VCaP (cell line): ENCODE measurements at regions not wholly inside any gene's neighbourhood (a gene's known extent, or its start where the extent isn't known, plus 50 kb on each side); places are given as distances from the start of the nearest gene placed in this dataset.

Source experiments
- H3K27ac ChIP-seq: fragments of 450-650 bp; 2 replicates; pipeline ENCODE4 v1.5.1; 2017
- TF ChIP-seq, protein P1 (sequence below): fragments of 450-650 bp; conservative IDR thresholded peaks from 2 replicates; pipeline ENCODE4 v1.5.1; 2017; ENCODE audit warnings: mild to moderate bottlenecking, moderate library complexity

DNA sequence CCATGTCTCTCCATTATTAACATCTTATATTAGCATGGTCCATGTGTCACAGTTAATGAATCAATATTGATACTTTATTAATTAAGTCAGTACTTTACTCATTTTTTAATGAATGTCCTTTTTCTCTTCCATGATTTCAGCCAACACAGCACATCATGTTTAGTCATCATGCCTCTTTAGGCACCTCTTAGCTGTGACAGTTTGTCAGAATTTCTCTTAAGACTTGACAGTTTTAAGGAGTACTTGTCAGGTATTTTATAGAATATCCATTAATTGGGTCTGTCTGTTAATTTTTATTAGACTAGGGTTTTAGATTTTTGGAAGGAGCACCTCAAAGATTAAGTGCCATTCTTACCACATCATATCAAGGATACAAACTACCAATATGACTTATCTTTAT lies 729.4 kb downstream of the HACE1 start:
- H3K27ac ChIP-seq, result no peak overlapping the region
- TF ChIP-seq, protein P1, sequence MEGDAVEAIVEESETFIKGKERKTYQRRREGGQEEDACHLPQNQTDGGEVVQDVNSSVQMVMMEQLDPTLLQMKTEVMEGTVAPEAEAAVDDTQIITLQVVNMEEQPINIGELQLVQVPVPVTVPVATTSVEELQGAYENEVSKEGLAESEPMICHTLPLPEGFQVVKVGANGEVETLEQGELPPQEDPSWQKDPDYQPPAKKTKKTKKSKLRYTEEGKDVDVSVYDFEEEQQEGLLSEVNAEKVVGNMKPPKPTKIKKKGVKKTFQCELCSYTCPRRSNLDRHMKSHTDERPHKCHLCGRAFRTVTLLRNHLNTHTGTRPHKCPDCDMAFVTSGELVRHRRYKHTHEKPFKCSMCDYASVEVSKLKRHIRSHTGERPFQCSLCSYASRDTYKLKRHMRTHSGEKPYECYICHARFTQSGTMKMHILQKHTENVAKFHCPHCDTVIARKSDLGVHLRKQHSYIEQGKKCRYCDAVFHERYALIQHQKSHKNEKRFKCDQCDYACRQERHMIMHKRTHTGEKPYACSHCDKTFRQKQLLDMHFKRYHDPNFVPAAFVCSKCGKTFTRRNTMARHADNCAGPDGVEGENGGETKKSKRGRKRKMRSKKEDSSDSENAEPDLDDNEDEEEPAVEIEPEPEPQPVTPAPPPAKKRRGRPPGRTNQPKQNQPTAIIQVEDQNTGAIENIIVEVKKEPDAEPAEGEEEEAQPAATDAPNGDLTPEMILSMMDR, result no peak

DNA sequence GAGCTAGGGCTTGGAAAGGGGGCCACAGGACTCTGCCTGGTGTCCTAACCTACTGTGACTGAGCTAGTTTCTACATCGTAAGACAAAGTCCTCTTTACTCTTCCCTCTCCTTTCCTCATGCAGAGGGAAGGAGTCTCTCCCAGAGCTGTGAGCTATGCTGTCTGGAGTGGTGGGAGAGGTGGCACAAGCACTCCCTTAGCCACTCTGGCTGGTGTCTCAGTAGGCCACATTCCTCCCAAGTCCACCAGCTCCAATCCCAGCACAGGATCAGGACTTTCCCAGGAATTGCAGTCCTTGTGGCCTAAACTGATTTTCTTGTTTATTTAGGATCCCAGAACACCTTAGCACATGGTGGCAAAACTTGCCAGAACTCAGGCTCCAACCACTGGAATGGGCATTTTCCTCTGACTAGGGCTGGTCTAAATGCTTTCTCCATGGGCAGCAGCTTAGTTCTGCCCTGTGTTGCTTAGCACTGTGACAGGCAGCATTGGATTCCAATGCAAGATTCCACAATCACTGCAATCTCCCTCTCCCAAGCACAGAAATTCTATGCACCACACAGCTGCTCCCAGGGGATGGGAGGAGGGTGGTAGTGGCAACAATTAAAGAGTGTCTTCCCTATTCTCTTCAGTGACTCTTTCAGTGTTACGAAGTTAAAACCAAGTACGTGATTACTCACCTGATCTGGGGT lies 733.3 kb downstream of the HACE1 start:
- TF ChIP-seq, protein P1, result no peak
- no peak overlapping the region for H3K27ac ChIP-seq

DNA sequence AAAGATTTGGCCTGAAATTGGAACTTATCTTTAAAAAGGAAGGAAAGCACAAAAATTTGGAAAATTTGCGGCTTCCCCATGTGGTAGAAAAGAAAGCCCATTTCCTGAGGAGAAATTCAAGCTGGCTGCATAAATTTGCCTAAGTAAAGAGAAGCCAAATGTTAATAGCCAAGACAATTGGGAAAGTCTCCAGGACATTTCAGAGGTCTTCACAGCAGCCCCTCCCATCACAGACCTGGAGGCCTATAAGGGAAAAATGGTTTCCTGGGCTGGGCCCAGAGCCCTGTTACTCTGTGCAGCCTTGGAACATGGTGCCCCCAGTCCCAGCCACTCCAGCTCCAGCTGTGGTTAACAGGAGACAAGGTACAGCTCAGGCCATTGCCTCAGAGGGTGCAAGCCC lies 736.5 kb downstream of the HACE1 start:
- H3K27ac ChIP-seq, result no peak overlapping the region
- TF ChIP-seq, protein P1, result no peak

GRCh38 chr6:104118274-104118673 lies 741.4 kb downstream of the HACE1 start:
- H3K27ac ChIP-seq, result no peak overlapping the region

DNA sequence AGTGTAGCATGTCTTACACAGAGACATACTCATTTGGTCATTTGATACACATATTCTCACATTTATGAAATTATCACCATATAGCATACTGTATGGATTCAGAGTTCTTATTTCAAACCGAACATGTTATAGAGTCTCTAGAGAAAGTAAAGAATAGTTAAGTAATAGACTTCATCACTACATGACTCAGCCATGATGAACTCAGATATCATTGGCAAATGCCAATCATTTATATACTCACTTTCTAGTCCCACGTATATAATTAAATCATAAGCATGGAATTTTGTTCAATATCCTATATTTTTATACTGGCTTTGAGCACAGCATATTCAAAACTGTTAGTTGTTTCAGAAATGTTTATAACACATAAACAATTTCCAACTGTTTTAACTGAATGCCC lies 749.9 kb downstream of the HACE1 start:
- TF ChIP-seq, protein P1, result no peak
- no peak overlapping the region for H3K27ac ChIP-seq

More at GRCh38 chr6:104118274-104118673, 741.4 kb downstream of the HACE1 start:
- TF ChIP-seq, protein P1, result no peak

GRCh38 chr6:104108634-104109033 lies 751.1 kb downstream of the HACE1 start:
- H3K27ac ChIP-seq, result no peak overlapping the region
- TF ChIP-seq, protein P1, result no peak

GRCh38 chr6:104095661-104096416 lies 763.9 kb downstream of the HACE1 start:
- TF ChIP-seq, protein P1, result no peak
- no peak overlapping the region for H3K27ac ChIP-seq
